Natural killer cell (primary cell): ENCODE measurements at regions not wholly inside any gene's neighbourhood (a gene's known extent, or its start where the extent isn't known, plus 50 kb on each side); places are given as distances from the start of the nearest gene placed in this dataset.

Experiments
- ATAC-seq, 3 donors: fragments of 150-1000 bp in 2 of 3; fragments of 200-7000 bp in 1 of 3; cut with Tn5 transposase; 1 replicate in 1 of 3; 2 replicates in 2 of 3; pipeline ENCODE4 v1.10.0; 2021; ENCODE audit warnings: mild to moderate bottlenecking in 2 of 3, moderate library complexity in 2 of 3
- DNase-seq, 2 donors: peaks; one replicate each; pipeline versions ENCODE4 v3.0.0 to v3.0.0-alpha.2; 2013 to 2021; ENCODE audit warnings: mixed read lengths in 1 of 2
- H3K27ac ChIP-seq: one replicate; pipeline ENCODE4 v1.5.1; 2013; ENCODE audit warnings: mild to moderate bottlenecking, low read length
- H3K27me3 ChIP-seq: one replicate; pipeline ENCODE4 v1.6.1; 2013; ENCODE audit warnings: low read length; ENCODE audit not compliant: control insufficient read depth, insufficient read depth
- H3K36me3 ChIP-seq: one replicate; pipeline ENCODE4 v1.6.1; 2013; ENCODE audit warnings: low read length; ENCODE audit not compliant: control insufficient read depth, insufficient read depth
- H3K4me1 ChIP-seq: one replicate; pipeline ENCODE4 v1.6.1; 2013; ENCODE audit warnings: low read length; ENCODE audit not compliant: control insufficient read depth, insufficient read depth
- H3K4me3 ChIP-seq: one replicate; pipeline ENCODE4 v1.5.1; 2013; ENCODE audit warnings: low read length
- H3K9me3 ChIP-seq: one replicate; pipeline ENCODE4 v1.6.1; 2013; ENCODE audit warnings: low read length; ENCODE audit not compliant: control insufficient read depth, insufficient read depth
- H3K27ac Mint-ChIP-seq, 2 donors: one replicate each; pipeline ENCODE4 v1.8.0; 2022; ENCODE audit warnings: mild to moderate bottlenecking in 2 of 2, mixed read lengths in 2 of 2, moderate library complexity in 1 of 2
- H3K27me3 Mint-ChIP-seq, 2 donors: one replicate each; pipeline ENCODE4 v1.8.0; 2022; ENCODE audit warnings: low read depth in 2 of 2, mixed read lengths in 2 of 2
- H3K36me3 Mint-ChIP-seq: one replicate; pipeline ENCODE4 v1.8.0; 2022; ENCODE audit warnings: mixed read lengths
- H3K4me1 Mint-ChIP-seq, 2 donors: one replicate each; pipeline ENCODE4 v1.8.0; 2022; ENCODE audit warnings: mixed read lengths in 2 of 2
- H3K4me3 Mint-ChIP-seq: one replicate; pipeline ENCODE4 v1.8.0; 2022; ENCODE audit warnings: mild to moderate bottlenecking, moderate library complexity, mixed read lengths
- H3K9me3 Mint-ChIP-seq, 2 donors: one replicate each; pipeline ENCODE4 v1.8.0; 2022; ENCODE audit warnings: mixed read lengths in 2 of 2
- CTCF ChIP-seq: fragments of 200-600 bp; IDR thresholded peaks from one replicate; pipeline ENCODE4 v1.8.0; 2022; ENCODE audit warnings: antibody characterized with exemption
- WGBS: methylation state at CpG from one replicate; pipeline ENCODE4 v1.1.7; 2013; ENCODE audit warnings: missing lambda C conversion rate; ENCODE audit not compliant: insufficient coverage; 5-methylcytosine and 5-hydroxymethylcytosine counted together
- intact Hi-C: fragments of 100-400 bp; cut with micrococcal nuclease; formaldehyde crosslinking; loops from one replicate; pipeline ENCODE4 v1.14.2; 2022

GRCh38 chr12:47585507-47585906 is 120.3 kb downstream of the RPAP3 start:
- H3K36me3 Mint-ChIP-seq = no peaks in the 10 kb centered on the region
- 78% methylated on average over 2 of the region's 2 CpGs for WGBS
- H3K27ac Mint-ChIP-seq = no peak overlapping the region
- DNase-seq (no peak), ATAC-seq (no peak)
- H3K27me3 Mint-ChIP-seq = peaks cover 11 to 14% of the 10 kb centered on the region in 2 donors
- Histone ChIP-seq H3K4me3 (no peak overlapping the region), H3K9me3 (no peaks in the 10 kb centered on the region), H3K4me1 (no peaks in the 10 kb centered on the region), H3K27me3 (no peaks in the 10 kb centered on the region), H3K27ac (no peak overlapping the region), H3K36me3 (no peaks in the 10 kb centered on the region)
- intact Hi-C loops = no loop called here
- H3K9me3 Mint-ChIP-seq = no peaks in the 10 kb centered on the region
- H3K4me1 Mint-ChIP-seq = no peaks in the 10 kb centered on the region
- TF ChIP-seq CTCF = no peak
- H3K4me3 Mint-ChIP-seq = no peak overlapping the region

- H3K27ac ChIP-seq = no peak overlapping the region
- 96% methylated on average over 4 of the region's 4 CpGs for WGBS
- intact Hi-C loops = no loop called here
- no peaks in the 10 kb centered on the region for H3K27me3 ChIP-seq
- no peak overlapping the region for H3K4me3 ChIP-seq
- no peaks in the 10 kb centered on the region for H3K4me1 ChIP-seq
- no peak for ATAC-seq
- no peak overlapping the region for H3K4me3 Mint-ChIP-seq
- no peaks in the 10 kb centered on the region for H3K9me3 ChIP-seq
- DNase-seq = no peak
- TF ChIP-seq CTCF = no peak
- H3K4me1 Mint-ChIP-seq = no peaks in the 10 kb centered on the region
- peaks cover 13 to 16% of the 10 kb centered on the region in 2 donors for H3K27me3 Mint-ChIP-seq
- no peaks in the 10 kb centered on the region for H3K36me3 ChIP-seq
- no peak overlapping the region for H3K27ac Mint-ChIP-seq
- no peaks in the 10 kb centered on the region for H3K9me3 Mint-ChIP-seq
- H3K36me3 Mint-ChIP-seq = no peaks in the 10 kb centered on the region
Observed at GRCh38 chr12:47578836-47579235, 127.0 kb downstream of the RPAP3 start.

GRCh38 chr12:47577206-47577989 is 128.4 kb downstream of the RPAP3 start:
- Mint-ChIP-seq H3K36me3 (no peaks in the 10 kb centered on the region), H3K4me3 (no peak overlapping the region), H3K27me3 (peaks cover 10 to 16% of the 10 kb centered on the region in 2 donors), H3K27ac (no peak overlapping the region), H3K9me3 (no peaks in the 10 kb centered on the region), H3K4me1 (no peaks in the 10 kb centered on the region)
- no peak overlapping the region for H3K4me3 ChIP-seq
- H3K27me3 ChIP-seq = no peaks in the 10 kb centered on the region
- no peak for TF ChIP-seq CTCF
- no peaks in the 10 kb centered on the region for H3K9me3 ChIP-seq
- no peak overlapping the region for H3K27ac ChIP-seq
- DNase-seq (no peak), ATAC-seq (no peak)
- H3K4me1 ChIP-seq = no peaks in the 10 kb centered on the region
- WGBS = 97% methylated on average over 5 of the region's 7 CpGs
- intact Hi-C loops = no loop called here
- H3K36me3 ChIP-seq = no peaks in the 10 kb centered on the region
